Aorta (tissue), 5 donors: ENCODE measurements at regions not wholly inside any gene's neighbourhood (a gene's known extent, or its start where the extent isn't known, plus 50 kb on each side); places are given as distances from the start of the nearest gene placed in this dataset.
A peak's percentile ranks its signal among the peaks of the same experiment; 100 is the strongest.
"Not testable (repeated sequence)": the region's sequence is repeated elsewhere in the genome, so short reads cannot be mapped to it uniquely, and the experiment has no call there.

Source experiments
- ATAC-seq: fragments of 200-7000 bp; cut with Tn5 transposase; one replicate; pipeline ENCODE4 v1.9.1; 2022; ENCODE audit warnings: moderate library complexity; ENCODE audit not compliant: low FRiP score
- DNase-seq, 2 donors: peaks; one replicate each; pipeline ENCODE4 v3.0.0-alpha.2; 2020
- H3K27ac ChIP-seq, 2 donors: one replicate each; pipeline ENCODE4 v1.5.1; 2013; ENCODE audit warnings: low read length in 2 of 2, mild to moderate bottlenecking in 2 of 2, moderate library complexity in 2 of 2, control low read depth in 1 of 2, inconsistent platforms in 1 of 2, low read depth in 1 of 2
- H3K27me3 ChIP-seq, 2 donors: one replicate each; pipeline ENCODE4 v1.6.1; 2013; ENCODE audit warnings: control low read depth in 1 of 2, low read length in 1 of 2, mild to moderate bottlenecking in 1 of 2, moderate library complexity in 1 of 2; ENCODE audit not compliant: insufficient read depth in 2 of 2, control insufficient read depth in 1 of 2
- H3K36me3 ChIP-seq, 2 donors: one replicate each; pipeline ENCODE4 v1.6.1; 2013; ENCODE audit warnings: control low read depth in 1 of 2, low read length in 1 of 2, mild to moderate bottlenecking in 1 of 2; ENCODE audit not compliant: insufficient read depth in 2 of 2, control insufficient read depth in 1 of 2
- H3K4me1 ChIP-seq, 2 donors: one replicate each; pipeline ENCODE4 v1.6.1; 2013; ENCODE audit warnings: low read length in 2 of 2, control low read depth in 1 of 2, mild to moderate bottlenecking in 1 of 2, moderate library complexity in 1 of 2; ENCODE audit not compliant: insufficient read depth in 2 of 2, control insufficient read depth in 1 of 2
- H3K4me3 ChIP-seq, 2 donors: one replicate each; pipeline ENCODE4 v1.5.1; 2013; ENCODE audit warnings: low read length in 2 of 2, control low read depth in 1 of 2, mild to moderate bottlenecking in 1 of 2
- H3K9me3 ChIP-seq: one replicate; pipeline ENCODE4 v1.6.1; 2013; ENCODE audit warnings: mild to moderate bottlenecking, low read length; ENCODE audit not compliant: control insufficient read depth
- WGBS, 2 donors: extraction: QIAGEN DNeasy Blood & Tissue Kit; methylation state at CpG; one replicate each; pipeline ENCODE4 v1.1.7; 2013; 5-methylcytosine and 5-hydroxymethylcytosine counted together
- intact Hi-C, 2 donors: fragments of 100-400 bp; cut with DNase I; formaldehyde crosslinking; loops; one replicate each; pipeline versions ENCODE4 v1.14.2 to v1.15.0; 2022
- donor health status: healthy with polysubstance abuse.
- donor health status: Bipolar disorder and iron deficiency.
- donor health status: DM: no; HTN: no; CAD: no.
- donor health status: DM: no; HTN: no; CAD: no.
- donor health status: DM: yes; HTN: yes; CAD: no.

DNA sequence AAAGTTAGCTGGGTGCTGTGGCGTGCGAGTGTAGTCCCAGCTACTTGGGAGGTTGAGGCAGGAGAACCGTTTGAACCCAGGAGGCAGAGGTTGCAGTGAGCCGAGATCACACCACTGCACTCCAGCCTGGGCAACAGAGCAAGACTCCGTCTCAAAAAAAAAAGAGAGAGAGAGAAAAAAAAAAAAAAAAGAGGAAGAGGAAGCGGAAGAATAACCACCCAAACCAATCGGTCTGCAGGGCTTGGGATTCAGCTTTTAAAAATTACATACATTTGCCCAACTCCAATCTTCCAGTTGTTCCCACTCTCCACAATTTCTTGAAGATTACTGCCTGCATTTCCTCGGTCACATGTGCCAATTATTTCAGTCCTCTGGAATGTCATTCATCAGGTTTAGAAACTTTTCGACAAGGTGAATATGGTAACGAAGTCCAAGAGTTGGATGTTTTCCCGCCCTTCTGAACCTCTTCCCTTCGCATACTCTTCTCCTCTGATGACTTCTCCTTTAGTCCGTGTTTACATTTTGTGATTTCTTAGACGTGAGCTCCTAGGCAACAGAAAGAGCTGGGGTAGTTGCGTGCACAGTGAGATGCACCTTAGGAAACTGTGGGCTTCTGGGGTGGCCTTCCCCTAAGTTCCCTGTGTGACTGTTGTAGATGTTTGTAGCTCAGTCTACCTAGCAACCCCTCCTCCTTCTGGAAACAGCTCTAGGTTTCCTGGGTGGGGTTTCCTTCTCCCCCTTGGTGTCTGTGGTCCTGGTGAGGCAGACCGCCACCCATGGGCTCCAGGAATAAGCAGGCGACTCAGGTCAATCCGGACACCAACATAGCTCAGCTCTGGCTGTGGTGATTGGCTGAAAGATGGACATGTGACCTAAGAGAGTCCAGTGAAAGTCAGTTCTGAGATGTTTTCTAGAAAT lies 63.0 kb upstream of the NCOA3 start:
- H3K27ac ChIP-seq, result no peak overlapping the region
- 51 to 56% methylated on average over 18 of the region's 18 CpGs for WGBS, 2 donors
- no peak for ATAC-seq
- intact Hi-C loops, result no loop called here
- no peak overlapping the region for H3K4me3 ChIP-seq
- H3K9me3 ChIP-seq, result no peaks in the 10 kb centered on the region
- DNase-seq, result no peak
- no peaks in the 10 kb centered on the region for H3K27me3 ChIP-seq
- no peaks in the 10 kb centered on the region for H3K4me1 ChIP-seq
- H3K36me3 ChIP-seq, result no peaks in the 10 kb centered on the region

GRCh38 chr20:47440857-47441773 lies 60.6 kb upstream of the NCOA3 start:
- no peaks in the 10 kb centered on the region for H3K9me3 ChIP-seq
- no peaks in the 10 kb centered on the region for H3K4me1 ChIP-seq
- ATAC-seq (no peak), DNase-seq (peak in 1 of 2 donors; percentile 23)
- 35 to 38% methylated on average over 7 of the region's 7 CpGs for WGBS, 2 donors
- H3K36me3 ChIP-seq, result no peaks in the 10 kb centered on the region
- H3K27me3 ChIP-seq, result no peaks in the 10 kb centered on the region
- no peak overlapping the region for H3K4me3 ChIP-seq
- no peak overlapping the region for H3K27ac ChIP-seq
- intact Hi-C loops, result no loop called here

GRCh38 chr20:47441774-47442150 lies 59.9 kb upstream of the NCOA3 start:
- DNase-seq (peak in 1 of 2 donors; percentile 34), ATAC-seq (no peak)
- no peaks in the 10 kb centered on the region for H3K36me3 ChIP-seq
- no peaks in the 10 kb centered on the region for H3K9me3 ChIP-seq
- H3K27me3 ChIP-seq, result no peaks in the 10 kb centered on the region
- H3K27ac ChIP-seq, result no peak overlapping the region
- intact Hi-C loops, result no loop called here
- H3K4me3 ChIP-seq, result no peak overlapping the region
- 77 to 82% methylated on average over 4 of the region's 4 CpGs for WGBS, 2 donors
- no peaks in the 10 kb centered on the region for H3K4me1 ChIP-seq

DNA sequence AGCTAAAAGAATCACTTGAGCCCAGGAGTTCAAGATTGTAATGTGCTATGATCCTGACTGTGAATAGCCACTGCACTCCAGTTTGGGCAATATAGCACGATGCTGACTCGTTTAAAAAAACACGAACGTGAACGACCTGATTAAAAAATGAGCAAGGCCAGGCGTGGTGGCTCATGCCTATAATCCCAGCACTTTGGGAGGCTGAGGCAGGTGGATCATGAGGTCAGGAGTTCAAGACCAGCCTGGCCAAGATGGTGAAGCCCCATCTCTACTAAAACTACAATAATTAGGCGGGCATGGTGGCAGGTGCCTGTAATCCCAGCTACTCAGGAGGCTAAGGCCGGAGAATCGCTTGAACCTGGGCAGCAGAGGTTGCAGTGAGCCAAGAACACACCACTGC lies 58.6 kb upstream of the NCOA3 start:
- H3K4me1 ChIP-seq, H3K9me3 ChIP-seq, DNase-seq, H3K36me3 ChIP-seq, H3K4me3 ChIP-seq, intact Hi-C loops, H3K27me3 ChIP-seq, H3K27ac ChIP-seq, ATAC-seq: not testable (repeated sequence)
- WGBS, 2 donors, result 67 to 80% methylated on average over 9 of the region's 9 CpGs

GRCh38 chr20:47444584-47444983 lies 57.1 kb upstream of the NCOA3 start:
- H3K4me3 ChIP-seq, result no peak overlapping the region
- no peaks in the 10 kb centered on the region for H3K27me3 ChIP-seq
- H3K27ac ChIP-seq, result no peak overlapping the region
- 93 to 96% methylated on average over 4 of the region's 4 CpGs for WGBS, 2 donors
- intact Hi-C loops, result no loop called here
- DNase-seq, result no peak
- no peaks in the 10 kb centered on the region for H3K36me3 ChIP-seq
- no peaks in the 10 kb centered on the region for H3K4me1 ChIP-seq
- no peak for ATAC-seq
- H3K9me3 ChIP-seq, result no peaks in the 10 kb centered on the region

- Histone ChIP-seq H3K4me1 (no peaks in the 10 kb centered on the region), H3K9me3 (no peaks in the 10 kb centered on the region), H3K4me3 (no peak overlapping the region), H3K36me3 (no peaks in the 10 kb centered on the region), H3K27ac (no peak overlapping the region), H3K27me3 (no peaks in the 10 kb centered on the region)
- DNase-seq (no peak), ATAC-seq (no peak)
- 94 to 96% methylated on average over 8 of the region's 8 CpGs for WGBS, 2 donors
- intact Hi-C loops, result no loop called here
Observed at GRCh38 chr20:47445291-47445690, 56.4 kb upstream of the NCOA3 start.

GRCh38 chr20:47447350-47448296 lies 54.1 kb upstream of the NCOA3 start:
- WGBS, 2 donors, result 97% methylated on average over 15 of the region's 15 CpGs
- H3K9me3 ChIP-seq, H3K27ac ChIP-seq, H3K27me3 ChIP-seq, H3K4me1 ChIP-seq, DNase-seq, intact Hi-C loops, H3K4me3 ChIP-seq, ATAC-seq, H3K36me3 ChIP-seq: not testable (repeated sequence)

DNA sequence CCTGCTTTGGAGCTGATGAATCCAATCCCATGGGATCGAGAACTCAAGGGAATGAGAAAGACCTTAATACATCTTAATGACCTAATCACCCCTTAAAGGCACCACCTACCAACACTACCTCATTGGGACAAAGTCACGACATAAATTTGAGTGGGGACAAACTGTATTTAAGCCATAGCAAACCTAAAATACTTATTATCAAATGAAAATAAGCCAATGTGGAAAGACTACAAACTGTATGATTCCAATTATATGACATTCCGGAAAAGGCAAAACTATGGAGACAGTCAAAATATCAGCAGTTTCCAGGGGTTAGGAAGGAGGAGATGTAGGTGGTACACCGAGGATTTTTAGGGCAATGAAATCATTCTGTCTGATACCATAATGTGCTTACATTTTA lies 53.3 kb upstream of the NCOA3 start:
- H3K4me3 ChIP-seq, result no peak overlapping the region
- ATAC-seq, result no peak
- H3K36me3 ChIP-seq, result no peaks in the 10 kb centered on the region
- H3K27me3 ChIP-seq, result no peaks in the 10 kb centered on the region
- H3K27ac ChIP-seq, result no peak overlapping the region
- intact Hi-C loops, result no loop called here
- peaks cover 0 to 2% of the 10 kb centered on the region in 2 donors for H3K4me1 ChIP-seq
- WGBS, 2 donors, result 68% methylated on average over 4 of the region's 4 CpGs
- no peaks in the 10 kb centered on the region for H3K9me3 ChIP-seq
- DNase-seq, result no peak
